ENCODE measurements at regions not wholly inside any gene's neighbourhood (a gene's known extent, or its start where the extent isn't known, plus 50 kb on each side); places are given as distances from the start of the nearest gene placed in this dataset.

- TF ChIP-seq CTCF (IDR thresholded peaks at IDR 0.05) (peak; percentile 26), EZH2 (IDR thresholded peaks at IDR 0.05) (no peak)
Observed at GRCh38 chr9:109969011-109969410, 189.0 kb downstream of the PALM2AKAP2 start.
